Endothelial cell of umbilical vein (primary cell): ENCODE measurements at regions not wholly inside any gene's neighbourhood (a gene's known extent, or its start where the extent isn't known, plus 50 kb on each side); places are given as distances from the start of the nearest gene placed in this dataset.

Source experiments
- BruUV-seq: library from RNA; stranded (reverse); fragments of 400-500 nt; replicated peaks from 2 replicates; lab custom pipeline; 2021; lab: Mats Ljungman, UMichigan
- CTCF ChIA-PET: fragments of 300-600, 350-600 bp; sonication (Branson Sonifier 250); formaldehyde crosslinking; loops from one replicate; lab custom pipeline; 2021; ENCODE audit warnings: antibody characterized with exemption, inconsistent platforms; lab: Charles Lee
- POLR2A ChIA-PET: fragments of 300-600, 350-600 bp; sonication (Branson Sonifier 250); formaldehyde crosslinking; loops from one replicate; lab custom pipeline; 2021; ENCODE audit warnings: antibody characterized with exemption, inconsistent platforms; lab: Charles Lee
- DNase-seq: peaks from one replicate; pipeline ENCODE4 v3.0.0-alpha.2; 2011; ENCODE audit warnings: low read depth, low spot score
- FAIRE-seq: peaks from 2 replicates; lab custom pipeline; 2011; peaks lifted over from hg19 to GRCh38; lab: Jason Lieb, UNC
- H2AFZ ChIP-seq: 2 replicates; pipeline ENCODE4 v1.6.0; 2012; ENCODE audit warnings: low read depth, low read length, control low read depth, inconsistent platforms
- H3K27ac ChIP-seq: 2 replicates; pipeline ENCODE4 v1.5.1; 2011; ENCODE audit warnings: low read depth, mild to moderate bottlenecking, control low read depth, low read length, moderate library complexity; ENCODE audit not compliant: insufficient read depth
- H3K27me3 ChIP-seq, 2 experiments: 2 replicates each; pipeline versions ENCODE4 v1.6.0 to v1.6.1; 2011; ENCODE audit warnings: low read length in 2 of 2, mixed read lengths in 1 of 2; ENCODE audit not compliant: control insufficient read depth in 2 of 2, insufficient read depth in 2 of 2
- H3K36me3 ChIP-seq, 2 experiments: 2 replicates in 1 of 2; 3 replicates in 1 of 2; pipeline ENCODE4 v1.5.1; 2011; ENCODE audit warnings: low read length in 2 of 2, mild to moderate bottlenecking in 1 of 2, moderate library complexity in 1 of 2; ENCODE audit not compliant: control insufficient read depth in 2 of 2, insufficient read depth in 2 of 2; ENCODE audit errors: extremely low read depth in 1 of 2
- H3K4me1 ChIP-seq: 3 replicates; pipeline ENCODE4 v1.5.1; 2011; ENCODE audit warnings: mild to moderate bottlenecking, low read length; ENCODE audit not compliant: control insufficient read depth, insufficient read depth; ENCODE audit errors: extremely low read depth
- H3K4me2 ChIP-seq: 2 replicates; pipeline ENCODE4 v1.6.1; 2011; ENCODE audit warnings: low read length, control low read depth, mixed read lengths; ENCODE audit not compliant: insufficient read depth
- H3K4me3 ChIP-seq, 3 experiments: fragments of 200-600 bp in 1 of 3; sonication (generic), shearing (Covaris generic) in 1 of 3; replicated peaks in 1 of 3; 2 replicates each; pipeline ENCODE4 v1.5.1; 2011 to 2016; ENCODE audit warnings: control low read depth in 3 of 3, low read length in 3 of 3, mild to moderate bottlenecking in 2 of 3, inconsistent platforms in 1 of 3, low read depth in 1 of 3, moderate library complexity in 1 of 3; ENCODE audit not compliant: insufficient read depth in 1 of 3
- H3K79me2 ChIP-seq: 2 replicates; pipeline ENCODE4 v1.6.0; 2012; ENCODE audit warnings: low read length, inconsistent platforms; ENCODE audit not compliant: control insufficient read depth, insufficient read depth
- H3K9ac ChIP-seq: replicated peaks from 2 replicates; pipeline ENCODE3; 2011; ENCODE audit warnings: low read length, control low read depth; ENCODE audit not compliant: insufficient read depth; ENCODE audit errors: extremely low read depth
- H3K9me1 ChIP-seq: replicated peaks from 3 replicates; pipeline ENCODE4 v1.6.0; 2011; ENCODE audit warnings: mild to moderate bottlenecking, low read length; ENCODE audit not compliant: control insufficient read depth, insufficient read depth; ENCODE audit errors: extremely low read depth
- H3K9me3 ChIP-seq: replicated peaks from 2 replicates; pipeline ENCODE4 v1.5.1; 2012; ENCODE audit warnings: low read length, inconsistent platforms; ENCODE audit not compliant: control insufficient read depth, insufficient read depth
- H4K20me1 ChIP-seq: replicated peaks from 2 replicates; pipeline ENCODE3; 2011; ENCODE audit warnings: mild to moderate bottlenecking, low read length; ENCODE audit not compliant: control insufficient read depth, insufficient read depth; ENCODE audit errors: extremely low read depth
- CTCF ChIP-seq, 2 donors: IDR thresholded peaks; 1 replicate in 1 of 2; 2 replicates in 1 of 2; pipeline ENCODE4 v1.5.1; 2011; ENCODE audit warnings: low read length in 2 of 2, mild to moderate bottlenecking in 2 of 2, moderate library complexity in 2 of 2, control low read depth in 1 of 2, inconsistent platforms in 1 of 2, low read depth in 1 of 2; ENCODE audit not compliant: insufficient read depth in 1 of 2; ENCODE audit errors: extremely low read depth in 1 of 2
- EZH2 ChIP-seq: IDR thresholded peaks from 2 replicates; pipeline ENCODE4 v1.6.1; 2012; ENCODE audit warnings: borderline replicate concordance, low read depth, mild to moderate bottlenecking, moderate library complexity, low read length, inconsistent platforms; ENCODE audit not compliant: severe bottlenecking
- FOS ChIP-seq: IDR thresholded peaks from 2 replicates; pipeline ENCODE4 v1.6.1; 2011; ENCODE audit warnings: mild to moderate bottlenecking, low read length, moderate library complexity, borderline replicate concordance; ENCODE audit not compliant: insufficient read depth
- GATA2 ChIP-seq: IDR thresholded peaks from 2 replicates; pipeline ENCODE4 v1.7.0; 2011; ENCODE audit warnings: low read depth, mild to moderate bottlenecking, moderate library complexity, mixed read lengths, low read length; ENCODE audit not compliant: insufficient read length, insufficient read depth
- JUN ChIP-seq: IDR thresholded peaks from 2 replicates; pipeline ENCODE4 v1.6.1; 2011; ENCODE audit warnings: borderline replicate concordance, low read depth; ENCODE audit not compliant: insufficient read length, insufficient read depth
- MAX ChIP-seq: IDR thresholded peaks from 2 replicates; pipeline ENCODE4 v1.6.1; 2011; ENCODE audit not compliant: insufficient read depth, insufficient read length
- MYC ChIP-seq: IDR thresholded peaks from one replicate; pipeline ENCODE4 v1.6.1; 2011; ENCODE audit warnings: mild to moderate bottlenecking, low read depth, low read length
- POLR2A ChIP-seq: IDR thresholded peaks from 2 replicates; pipeline ENCODE4 v1.6.1; 2012; ENCODE audit warnings: low read depth, mild to moderate bottlenecking, control low read depth, low read length
- POLR2AphosphoS5 ChIP-seq: IDR thresholded peaks from 2 replicates; pipeline ENCODE4 v1.6.1; 2012; ENCODE audit warnings: low read depth, mild to moderate bottlenecking, control low read depth, low read length, moderate library complexity; ENCODE audit not compliant: insufficient read depth
- dilution Hi-C: fragments of 300-500 bp; cut with MboI; formaldehyde crosslinking; loops from one replicate; pipeline ENCODE4 v1.15.0; 2019; ENCODE audit warnings: low sequenced_read_pairs; ENCODE audit not compliant: extremely low pct_ligation_motif_present
- intact Hi-C: fragments of 100-400 bp; cut with micrococcal nuclease; formaldehyde crosslinking; loops from one replicate; pipeline ENCODE4 v1.10.0; 2022

- FAIRE-seq (no peak), DNase-seq (no peak)
- Histone ChIP-seq H3K9ac (no peak overlapping the region), H3K4me2 (no peak overlapping the region), H3K27ac (no peak overlapping the region), H2AFZ (no peak overlapping the region), H3K9me3 (no peaks in the 10 kb centered on the region), H3K4me3 (no peak overlapping the region), H3K9me1 (no peaks in the 10 kb centered on the region), H3K36me3 (no peaks in the 10 kb centered on the region), H3K79me2 (no peaks in the 10 kb centered on the region), H3K4me1 (no peaks in the 10 kb centered on the region), H3K27me3 (no peaks in the 10 kb centered on the region), H4K20me1 (no peaks in the 10 kb centered on the region)
- CTCF ChIA-PET, result interaction anchor here (1.0 kb wide), 1 partner anchor 20 kb away, joined by 3 read pairs; no protein-coding TSS in a partner anchor
- intact Hi-C loops (no loop called here), dilution Hi-C loops (no loop called here)
- POLR2A ChIA-PET, result no interaction called here
- BruUV-seq, result no TSS peak
- no peak for TF ChIP-seq POLR2A
- TF ChIP-seq GATA2, result no peak
- TF ChIP-seq POLR2AphosphoS5, result no peak
- TF ChIP-seq FOS, result no peak
Measured at GRCh38 chr4:101710806-101711205, 79.7 kb upstream of the BANK1 start.

DNA sequence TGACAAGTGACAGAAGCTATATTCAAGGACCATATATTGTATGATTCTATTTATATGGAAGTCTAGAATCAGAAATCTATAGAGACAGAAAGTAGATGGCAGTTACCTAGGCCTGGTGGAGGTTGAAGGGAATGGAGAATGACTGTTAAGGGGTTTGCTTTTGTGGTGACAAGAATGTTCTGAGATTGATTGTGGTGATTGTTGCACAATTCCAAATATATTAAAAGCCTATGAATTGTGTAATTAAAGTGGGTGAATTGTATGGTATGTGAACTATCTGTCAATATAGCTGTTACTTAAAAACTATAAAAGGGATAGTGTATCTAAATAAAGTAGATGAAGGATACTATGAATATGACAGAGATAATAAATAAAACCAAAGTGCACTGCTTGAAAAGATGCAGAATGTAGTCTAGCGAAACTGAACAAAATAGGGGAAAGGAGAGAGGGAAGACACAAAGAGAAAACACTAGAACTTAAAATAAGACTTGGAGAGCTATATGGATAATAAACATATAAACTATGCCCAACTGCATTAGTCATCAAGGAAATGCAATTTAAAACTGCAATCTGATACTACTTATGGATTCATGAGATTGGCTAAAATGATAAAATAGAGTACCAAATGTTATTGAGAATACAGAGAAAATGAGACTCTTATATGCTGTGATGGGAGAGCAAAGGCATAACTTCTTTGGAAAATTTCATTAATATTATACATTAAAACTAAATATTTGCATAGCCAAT is 82.1 kb upstream of the BANK1 start:
- H2AFZ ChIP-seq, result no peak overlapping the region
- TF ChIP-seq POLR2A (no peak), FOS (no peak), MAX (no peak), MYC (no peak), JUN (no peak), CTCF (IDR thresholded peaks at IDR 0.05; ENCODE audit: extremely low read depth in 1 of 2, insufficient read depth in 1 of 2, low read depth in 1 of 2, low read length in 2 of 2) (no peak), POLR2AphosphoS5 (no peak), EZH2 (no peak), GATA2 (no peak)
- ChIA-PET CTCF (interaction anchor here (0.6 to 1.7 kb wide), 2 partner anchors 592 to 1089 kb away, joined by 3 to 4 read pairs; no protein-coding TSS in a partner anchor), POLR2A (no interaction called here)
- no TSS peak for BruUV-seq
- no peak overlapping the region for H3K27ac ChIP-seq
- no peak overlapping the region for H3K4me3 ChIP-seq
- intact Hi-C loops (no loop called here), dilution Hi-C loops (no loop called here)
- FAIRE-seq, result no peak
- H3K9me1 ChIP-seq, result no peaks in the 10 kb centered on the region
- H3K4me1 ChIP-seq, result no peaks in the 10 kb centered on the region
- no peaks in the 10 kb centered on the region for H3K36me3 ChIP-seq
- H3K9ac ChIP-seq, result no peak overlapping the region
- no peaks in the 10 kb centered on the region for H3K79me2 ChIP-seq
- H3K27me3 ChIP-seq, result no peaks in the 10 kb centered on the region
- no peak for DNase-seq
- no peaks in the 10 kb centered on the region for H3K9me3 ChIP-seq
- H3K4me2 ChIP-seq, result no peak overlapping the region
- no peaks in the 10 kb centered on the region for H4K20me1 ChIP-seq
